ENCODE measurements at regions not wholly inside any gene's neighbourhood (a gene's known extent, or its start where the extent isn't known, plus 50 kb on each side); places are given as distances from the start of the nearest gene placed in this dataset.

- DNase-seq (ENCODE audit: low spot score) (no peak), ATAC-seq (ENCODE audit: low FRiP score) (no peak)
- no peak for TF ChIP-seq CTCF (IDR thresholded peaks at IDR 0.05)
Observed at GRCh38 chr6:85127696-85128243, 322.1 kb upstream of the NT5E start.

GRCh38 chr6:85127168-85127498, 322.8 kb upstream of the NT5E start:
- DNase-seq (ENCODE audit: low spot score) (no peak), ATAC-seq (ENCODE audit: low FRiP score) (no peak)
- no peak for TF ChIP-seq CTCF (IDR thresholded peaks at IDR 0.05)

GRCh38 chr6:85126485-85127167, 323.3 kb upstream of the NT5E start:
- no peak for TF ChIP-seq CTCF (IDR thresholded peaks at IDR 0.05)
- ATAC-seq (ENCODE audit: low FRiP score) (no peak), DNase-seq (ENCODE audit: low spot score) (no peak)

- no peak for DNase-seq (ENCODE audit: low spot score)
- TF ChIP-seq CTCF (IDR thresholded peaks at IDR 0.05), result no peak
- no peak for ATAC-seq (ENCODE audit: low FRiP score)
Observed at GRCh38 chr6:85125526-85125925, 324.4 kb upstream of the NT5E start.

- DNase-seq (ENCODE audit: low spot score) (no peak), ATAC-seq (ENCODE audit: low FRiP score) (no peak)
- no peak for TF ChIP-seq CTCF (IDR thresholded peaks at IDR 0.05)
Observed at GRCh38 chr6:85124472-85125354, 325.2 kb upstream of the NT5E start.

- ATAC-seq (ENCODE audit: low FRiP score), result no peak
- TF ChIP-seq CTCF (IDR thresholded peaks at IDR 0.05), result no peak
- no peak for DNase-seq (ENCODE audit: low spot score)
Observed at GRCh38 chr6:85121158-85121557, 328.7 kb upstream of the NT5E start.
